ENCODE measurements at regions not wholly inside any gene's neighbourhood (a gene's known extent, or its start where the extent isn't known, plus 50 kb on each side); places are given as distances from the start of the nearest gene placed in this dataset.
"Not testable (repeated sequence)": the region's sequence is repeated elsewhere in the genome, so short reads cannot be mapped to it uniquely, and the experiment has no call there.

GRCh38 chr6:13865141-13865540, 50.8 kb upstream of the MCUR1 start:
- no peak for DNase-seq (ENCODE audit: low spot score)
- TF ChIP-seq CTCF (IDR thresholded peaks at IDR 0.05): no peak
- H3K27ac ChIP-seq: no peak overlapping the region
- no peak overlapping the region for H3K4me3 ChIP-seq

GRCh38 chr6:13864669-13865068, 50.3 kb upstream of the MCUR1 start:
- H3K4me3 ChIP-seq; DNase-seq (ENCODE audit: low spot score); H3K27ac ChIP-seq: not testable (repeated sequence)

Data from coronary artery (tissue), 2 donors.